HEK293T (cell line): ENCODE measurements at regions not wholly inside any gene's neighbourhood (a gene's known extent, or its start where the extent isn't known, plus 50 kb on each side); places are given as distances from the start of the nearest gene placed in this dataset.

Experiments
- ARNT ChIP-seq: fragments of 450-650 bp; IDR thresholded peaks from 2 replicates; pipeline ENCODE4 v1.6.1; 2017; ENCODE audit warnings: mild to moderate bottlenecking
- BHLHE40 ChIP-seq: fragments of 450-650 bp; IDR thresholded peaks from 2 replicates; pipeline ENCODE4 v1.6.1; 2016; ENCODE audit warnings: mild to moderate bottlenecking, moderate library complexity, borderline replicate concordance
- FOXA1 ChIP-seq: fragments of 450-650 bp; IDR thresholded peaks from 2 replicates; pipeline ENCODE4 v1.6.1; 2016; ENCODE audit warnings: mild to moderate bottlenecking
- FOXK2 ChIP-seq: fragments of 450-650 bp; IDR thresholded peaks from 2 replicates; pipeline ENCODE4 v1.6.1; 2016; ENCODE audit warnings: mild to moderate bottlenecking
- FOXM1 ChIP-seq: fragments of 450-650 bp; IDR thresholded peaks from 2 replicates; pipeline ENCODE4 v1.6.1; 2017; ENCODE audit warnings: mild to moderate bottlenecking, borderline replicate concordance
- HDGF ChIP-seq: fragments of 450-650 bp; IDR thresholded peaks from 2 replicates; pipeline ENCODE4 v1.6.1; 2017; ENCODE audit warnings: antibody characterized with exemption, borderline replicate concordance
- TARDBP ChIP-seq: fragments of 450-650 bp; IDR thresholded peaks from 2 replicates; pipeline ENCODE4 v1.6.1; 2016
- ZNF384 ChIP-seq: fragments of 450-650 bp; IDR thresholded peaks from 2 replicates; pipeline ENCODE4 v1.6.1; 2016

GRCh38 chr4:13940921-13941320 lies 313.4 kb upstream of the BOD1L1 start:
- TF ChIP-seq ZNF384: no peak
- TF ChIP-seq FOXK2: no peak
- no peak for TF ChIP-seq ARNT
- no peak for TF ChIP-seq HDGF
- no peak for TF ChIP-seq FOXM1
- TF ChIP-seq TARDBP: no peak
- TF ChIP-seq FOXA1: no peak
- no peak for TF ChIP-seq BHLHE40
